GM15510 (cell line): ENCODE measurements at regions not wholly inside any gene's neighbourhood (a gene's known extent, or its start where the extent isn't known, plus 50 kb on each side); places are given as distances from the start of the nearest gene placed in this dataset.

Experiments used
- POLR2A ChIP-seq: IDR thresholded peaks from 3 replicates; pipeline ENCODE4 v1.6.1; 2011; ENCODE audit warnings: borderline replicate concordance; ENCODE audit not compliant: insufficient read length; ENCODE audit errors: extremely low read depth

- no peak for TF ChIP-seq POLR2A
Measured at GRCh38 chr1:58978096-58978495, 194.2 kb upstream of the JUN start.

GRCh38 chr1:58979086-58979485, 195.2 kb upstream of the JUN start:
- TF ChIP-seq POLR2A: no peak

GRCh38 chr1:58979677-58980076, 195.8 kb upstream of the JUN start:
- no peak for TF ChIP-seq POLR2A

GRCh38 chr1:58981392-58981791, 197.5 kb upstream of the JUN start:
- TF ChIP-seq POLR2A: no peak

- TF ChIP-seq POLR2A: no peak
Measured at GRCh38 chr1:58982259-58982998, 198.6 kb upstream of the JUN start.

GRCh38 chr1:58983162-58983561, 199.3 kb upstream of the JUN start:
- no peak for TF ChIP-seq POLR2A

GRCh38 chr1:58983633-58984245, 199.9 kb upstream of the JUN start:
- no peak for TF ChIP-seq POLR2A

- TF ChIP-seq POLR2A: no peak
Measured at GRCh38 chr1:58986996-58987767, 203.3 kb upstream of the JUN start.

GRCh38 chr1:58988752-58989151, 204.9 kb upstream of the JUN start:
- TF ChIP-seq POLR2A: no peak

- TF ChIP-seq POLR2A: no peak
Measured at GRCh38 chr1:58989845-58990244, 206.0 kb upstream of the JUN start.

GRCh38 chr1:58991305-58991704, 207.5 kb upstream of the JUN start:
- no peak for TF ChIP-seq POLR2A

GRCh38 chr1:58992643-58993042, 208.8 kb upstream of the JUN start:
- no peak for TF ChIP-seq POLR2A

- no peak for TF ChIP-seq POLR2A
Measured at GRCh38 chr1:58993403-58993802, 209.6 kb upstream of the JUN start.

- no peak for TF ChIP-seq POLR2A
Measured at GRCh38 chr1:58994664-58995063, 210.8 kb upstream of the JUN start.

- TF ChIP-seq POLR2A: no peak
Measured at GRCh38 chr1:58996341-58997059, 212.7 kb upstream of the JUN start.
